IMR-90 (cell line): ENCODE measurements at regions not wholly inside any gene's neighbourhood (a gene's known extent, or its start where the extent isn't known, plus 50 kb on each side); places are given as distances from the start of the nearest gene placed in this dataset.

Source experiments
- ATAC-seq: fragments of 200-7000 bp; cut with Tn5 transposase; 2 replicates; pipeline ENCODE4 v1.9.1; 2020; ENCODE audit warnings: low read depth, mild to moderate bottlenecking, moderate library complexity
- BruUV-seq: library from RNA; stranded (reverse); fragments of 400-500 nt; replicated peaks from 2 replicates; lab custom pipeline; 2021; lab: Mats Ljungman, UMichigan
- CTCF ChIA-PET: fragments of 300-600 bp; formaldehyde crosslinking; extraction: SDS; loops from one replicate; lab custom pipeline; 2021; ENCODE audit warnings: antibody characterized with exemption; lab: Yijun Ruan, JAX
- POLR2A ChIA-PET: fragments of 300-600 bp; sonication (Branson Sonifier 250); formaldehyde crosslinking; loops from one replicate; lab custom pipeline; 2022; ENCODE audit warnings: antibody characterized with exemption; ENCODE audit not compliant: unreplicated experiment; lab: Charles Lee
- DNase-seq: peaks from one replicate; pipeline ENCODE4 v3.0.0; 2013
- H2AFZ ChIP-seq: replicated peaks from 2 replicates; pipeline ENCODE3; 2013; ENCODE audit warnings: low read length, mild to moderate bottlenecking; ENCODE audit not compliant: poor library complexity
- H2AK5ac ChIP-seq: 2 replicates; pipeline ENCODE4 v1.6.1; 2013; ENCODE audit warnings: low read depth, low read length, inconsistent platforms
- H2AK9ac ChIP-seq: replicated peaks from 2 replicates; pipeline ENCODE3; 2013; ENCODE audit warnings: mild to moderate bottlenecking, low read depth, low read length, moderate library complexity; ENCODE audit not compliant: poor library complexity
- H2BK120ac ChIP-seq: 2 replicates; pipeline ENCODE4 v1.6.1; 2013; ENCODE audit warnings: low read depth, low read length, inconsistent platforms
- H2BK15ac ChIP-seq: 3 replicates; pipeline ENCODE4 v1.6.1; 2013; ENCODE audit warnings: low read depth, low read length, inconsistent platforms
- H2BK20ac ChIP-seq: 2 replicates; pipeline ENCODE4 v1.6.1; 2013; ENCODE audit warnings: low read depth, mild to moderate bottlenecking, inconsistent platforms, low read length, moderate library complexity
- H2BK5ac ChIP-seq: 2 replicates; pipeline ENCODE4 v1.6.1; 2013; ENCODE audit warnings: mild to moderate bottlenecking, low read depth, low read length, inconsistent platforms; ENCODE audit not compliant: poor library complexity, severe bottlenecking
- H3K14ac ChIP-seq: replicated peaks from 2 replicates; pipeline ENCODE4 v1.6.1; 2013; ENCODE audit warnings: low read depth, low read length, inconsistent platforms
- H3K18ac ChIP-seq: 2 replicates; pipeline ENCODE4 v1.6.1; 2013; ENCODE audit warnings: low read depth, low read length, control low read depth
- H3K23ac ChIP-seq: 2 replicates; pipeline ENCODE4 v1.6.1; 2013; ENCODE audit warnings: low read depth, low read length, inconsistent platforms
- H3K27ac ChIP-seq: 2 replicates; pipeline ENCODE4 v1.5.1; 2013; ENCODE audit warnings: mild to moderate bottlenecking, control low read depth, low read length; ENCODE audit not compliant: insufficient read depth
- H3K27me3 ChIP-seq: 2 replicates; pipeline ENCODE4 v1.6.1; 2013; ENCODE audit warnings: low read length; ENCODE audit not compliant: control insufficient read depth, insufficient read depth
- H3K36me3 ChIP-seq: 2 replicates; pipeline ENCODE4 v1.6.1; 2013; ENCODE audit warnings: low read length, mixed read lengths; ENCODE audit not compliant: control insufficient read depth, insufficient read depth
- H3K4ac ChIP-seq: 2 replicates; pipeline ENCODE4 v1.6.1; 2013; ENCODE audit warnings: low read depth, low read length, inconsistent platforms
- H3K4me1 ChIP-seq: 2 replicates; pipeline ENCODE4 v1.6.1; 2013; ENCODE audit warnings: low read length, mixed read lengths; ENCODE audit not compliant: control insufficient read depth, insufficient read depth
- H3K4me2 ChIP-seq: 2 replicates; pipeline ENCODE4 v1.6.1; 2013; ENCODE audit warnings: low read depth, mild to moderate bottlenecking, control low read depth, low read length, moderate library complexity
- H3K4me3 ChIP-seq: 2 replicates; pipeline ENCODE4 v1.5.1; 2013; ENCODE audit warnings: low read depth, mild to moderate bottlenecking, control low read depth, low read length, moderate library complexity; ENCODE audit not compliant: insufficient read depth
- H3K56ac ChIP-seq: 2 replicates; pipeline ENCODE4 v1.6.1; 2013; ENCODE audit warnings: low read length, inconsistent platforms; ENCODE audit not compliant: insufficient read depth; ENCODE audit errors: extremely low read depth
- H3K79me1 ChIP-seq, 2 experiments: 2 replicates each; pipeline ENCODE4 v1.6.1; 2013; ENCODE audit warnings: low read length in 2 of 2, inconsistent platforms in 1 of 2, low read depth in 1 of 2
- H3K9ac ChIP-seq: 2 replicates; pipeline ENCODE4 v1.6.1; 2013; ENCODE audit warnings: low read depth, low read length, control low read depth
- H3K9me1 ChIP-seq: 2 replicates; pipeline ENCODE4 v1.6.1; 2013; ENCODE audit warnings: low read length, inconsistent platforms; ENCODE audit not compliant: insufficient read depth
- H3K9me3 ChIP-seq: 2 replicates; pipeline ENCODE4 v1.6.1; 2013; ENCODE audit warnings: low read length; ENCODE audit not compliant: control insufficient read depth, insufficient read depth
- H4K20me1 ChIP-seq: 2 replicates; pipeline ENCODE4 v1.6.1; 2013; ENCODE audit warnings: low read length, inconsistent platforms; ENCODE audit not compliant: insufficient read depth
- H4K5ac ChIP-seq: 2 replicates; pipeline ENCODE4 v1.6.1; 2013; ENCODE audit warnings: mild to moderate bottlenecking, low read depth, low read length, control low read depth
- H4K8ac ChIP-seq, 2 experiments: 2 replicates each; pipeline ENCODE4 v1.6.1; 2013; ENCODE audit warnings: low read depth in 2 of 2, low read length in 2 of 2, control low read depth in 1 of 2, inconsistent platforms in 1 of 2
- H4K91ac ChIP-seq: 2 replicates; pipeline ENCODE4 v1.6.1; 2013; ENCODE audit warnings: low read depth, low read length, inconsistent platforms; ENCODE audit not compliant: insufficient read depth
- CEBPB ChIP-seq: IDR thresholded peaks from 2 replicates; pipeline ENCODE4 v1.6.1; 2012; ENCODE audit warnings: low read depth, low read length, improper control_type of control experiment
- CHD1 ChIP-seq: IDR thresholded peaks from 2 replicates; pipeline ENCODE4 v1.6.1; 2012; ENCODE audit warnings: low read depth, low read length, improper control_type of control experiment
- ELK1 ChIP-seq: fragments of 150-350 bp; IDR thresholded peaks from 2 replicates; pipeline ENCODE4 v1.6.1; 2016; ENCODE audit warnings: low read depth, mild to moderate bottlenecking, low read length, moderate library complexity, borderline replicate concordance
- MAFK ChIP-seq: IDR thresholded peaks from 2 replicates; pipeline ENCODE4 v1.6.1; 2012; ENCODE audit warnings: low read depth, low read length, improper control_type of control experiment
- MAZ ChIP-seq: IDR thresholded peaks from 2 replicates; pipeline ENCODE4 v1.6.1; 2012; ENCODE audit warnings: low read depth, mild to moderate bottlenecking, low read length, improper control_type of control experiment, moderate library complexity, borderline replicate concordance
- MXI1 ChIP-seq: IDR thresholded peaks from 2 replicates; pipeline ENCODE4 v1.6.1; 2012; ENCODE audit warnings: low read depth, mild to moderate bottlenecking, low read length, moderate library complexity, borderline replicate concordance
- POLR2A ChIP-seq: IDR thresholded peaks from 2 replicates; pipeline ENCODE4 v1.6.1; 2012; ENCODE audit warnings: mild to moderate bottlenecking, low read depth, low read length
- RAD21 ChIP-seq: IDR thresholded peaks from 2 replicates; pipeline ENCODE4 v1.6.1; 2012; ENCODE audit warnings: low read length, improper control_type of control experiment
- SMC3 ChIP-seq: fragments of 150-350 bp; IDR thresholded peaks from 2 replicates; pipeline ENCODE4 v1.6.1; 2016; ENCODE audit warnings: low read depth, mild to moderate bottlenecking, antibody characterized with exemption, low read length, moderate library complexity
- WGBS, 2 experiments: methylation state at CpG; one replicate each; pipeline versions ENCODE4 v1.1.5 to v1.1.7; 2013; ENCODE audit warnings: missing lambda C conversion rate in 2 of 2; ENCODE audit not compliant: insufficient read length in 1 of 2; ENCODE audit errors: extremely low coverage in 2 of 2; 5-methylcytosine and 5-hydroxymethylcytosine counted together
- dilution Hi-C: fragments of 300-500 bp; cut with HindIII; formaldehyde crosslinking; loops from one replicate; pipeline ENCODE4 v1.14.3; 2018; ENCODE audit warnings: low sequenced_read_pairs; ENCODE audit not compliant: unreplicated experiment
- in situ Hi-C: fragments of 300-500 bp; cut with MboI; formaldehyde crosslinking; loops from 3 replicates; pipeline ENCODE4 v1.14.3; 2019; ENCODE audit warnings: low sequenced_read_pairs, inconsistent platforms, mixed read lengths
- intact Hi-C: fragments of 100-400 bp; cut with micrococcal nuclease; formaldehyde crosslinking; loops from 2 replicates; pipeline ENCODE4 v1.10.0; 2022

GRCh38 chr3:170757038-170757437 is 113.0 kb downstream of the RPL22L1 start:
- no peak for TF ChIP-seq SMC3
- TF ChIP-seq MAZ, result no peak
- TF ChIP-seq RAD21, result no peak
- TF ChIP-seq ELK1, result no peak
- TF ChIP-seq POLR2A, result no peak
- TF ChIP-seq CHD1, result no peak
- TF ChIP-seq MXI1, result no peak
- TF ChIP-seq CEBPB, result no peak
- no peak for TF ChIP-seq MAFK
- in situ Hi-C loops (no loop called here), intact Hi-C loops (loop anchor here (10.0 kb wide), 1 partner anchor 1018 kb away; no protein-coding TSS in a partner anchor), dilution Hi-C loops (no loop called here)
- Histone ChIP-seq H3K27me3 (no peaks in the 10 kb centered on the region), H4K20me1 (no peaks in the 10 kb centered on the region), H3K9ac (no peak overlapping the region), H3K27ac (no peak overlapping the region), H3K14ac (no peak overlapping the region), H3K4ac (peak overlapping the region; percentile 22; the same call in 1 of the 2 replicates), H3K4me3 (no peak overlapping the region), H3K79me1 (peaks cover 0 to 3% of the 10 kb centered on the region in 2 experiments; a peak in 2 of 4 replicates), H3K4me2 (no peak overlapping the region), H4K8ac (peak overlapping the region in 1 of 2 experiments; percentile 15; a peak in 2 of 4 replicates), H4K5ac (no peak overlapping the region), H2AK9ac (no peak overlapping the region), H3K56ac (no peak overlapping the region), H3K18ac (no peak overlapping the region), H3K23ac (no peak overlapping the region), H2AFZ (no peak overlapping the region), H2AK5ac (0 out of 2 replicates have a peak overlapping the region, but pooled peaks have one; percentile 62), H3K9me1 (peaks cover 15% of the 10 kb centered on the region), H2BK5ac (no peak overlapping the region), H2BK120ac (peak overlapping the region; percentile 79; the same call in 1 of the 2 replicates), H3K9me3 (no peaks in the 10 kb centered on the region), H2BK15ac (peak overlapping the region; percentile 77; the same call in 2 of the 3 replicates), H2BK20ac (peak overlapping the region; percentile 89), H3K4me1 (peaks cover 28% of the 10 kb centered on the region), H3K36me3 (no peaks in the 10 kb centered on the region), H4K91ac (peak overlapping the region; percentile 29)
- no CpG with 5 or more reads among the region's 1 CpG for WGBS, 2 experiments
- BruUV-seq, result no TSS peak
- DNase-seq (no peak), ATAC-seq (no peak)
- ChIA-PET POLR2A (no interaction called here), CTCF (no interaction called here)
